Neutrophil (primary cell): ENCODE measurements at regions not wholly inside any gene's neighbourhood (a gene's known extent, or its start where the extent isn't known, plus 50 kb on each side); places are given as distances from the start of the nearest gene placed in this dataset.

ENCODE experiments used
- H3K27ac ChIP-seq: fragments of 200-600 bp; sonication (generic); 2 replicates; pipeline ENCODE4 v1.5.1; 2016; ENCODE audit warnings: mild to moderate bottlenecking, moderate library complexity
- H3K27me3 ChIP-seq: fragments of 200-600 bp; sonication (generic); 2 replicates; pipeline ENCODE4 v1.6.0; 2016; ENCODE audit warnings: mild to moderate bottlenecking
- H3K36me3 ChIP-seq: fragments of 200-600 bp; sonication (generic); 2 replicates; pipeline ENCODE4 v1.5.1; 2017
- H3K4me1 ChIP-seq, 2 experiments: fragments of 200-600 bp in 1 of 2; sonication (generic) in 1 of 2; 1 replicate in 1 of 2; 2 replicates in 1 of 2; pipeline versions ENCODE4 v1.5.1 to v1.6.1; 2013 to 2016; ENCODE audit warnings: low read depth in 1 of 2, low read length in 1 of 2, mild to moderate bottlenecking in 1 of 2, moderate library complexity in 1 of 2; ENCODE audit not compliant: control insufficient read depth in 1 of 2, insufficient read depth in 1 of 2
- H3K4me3 ChIP-seq, 2 experiments: fragments of 200-600 bp in 1 of 2; sonication (generic) in 1 of 2; 1 replicate in 1 of 2; 2 replicates in 1 of 2; pipeline ENCODE4 v1.5.1; 2013 to 2016; ENCODE audit warnings: low read depth in 1 of 2, low read length in 1 of 2, mild to moderate bottlenecking in 1 of 2, moderate library complexity in 1 of 2
- H3K9me3 ChIP-seq: fragments of 200-600 bp; sonication (generic); 2 replicates; pipeline ENCODE4 v1.5.1; 2016
- CTCF ChIP-seq: fragments of 200-600 bp; sonication (generic); IDR thresholded peaks from 2 replicates; pipeline ENCODE4 v1.5.1; 2016; ENCODE audit warnings: antibody characterized with exemption

- Histone ChIP-seq H3K27ac (no peak overlapping the region), H3K36me3 (no peaks in the 10 kb centered on the region), H3K9me3 (peaks cover 7% of the 10 kb centered on the region), H3K4me1 (no peaks in the 10 kb centered on the region), H3K27me3 (no peaks in the 10 kb centered on the region), H3K4me3 (no peak overlapping the region)
- no peak for TF ChIP-seq CTCF
These were observed 167.0 kb upstream of the ALG10B start for GRCh38 chr12:38149395-38150073.

GRCh38 chr12:38151991-38152700 is 164.4 kb upstream of the ALG10B start:
- no peaks in the 10 kb centered on the region for H3K4me1 ChIP-seq
- no peaks in the 10 kb centered on the region for H3K27me3 ChIP-seq
- no peaks in the 10 kb centered on the region for H3K36me3 ChIP-seq
- H3K9me3 ChIP-seq: peaks cover 7% of the 10 kb centered on the region
- H3K4me3 ChIP-seq: no peak overlapping the region
- H3K27ac ChIP-seq: no peak overlapping the region
- TF ChIP-seq CTCF: no peak

GRCh38 chr12:38152816-38153736 is 163.5 kb upstream of the ALG10B start:
- Histone ChIP-seq H3K4me3 (no peak overlapping the region), H3K4me1 (no peaks in the 10 kb centered on the region), H3K9me3 (peaks cover 7% of the 10 kb centered on the region), H3K27ac (no peak overlapping the region), H3K36me3 (no peaks in the 10 kb centered on the region), H3K27me3 (no peaks in the 10 kb centered on the region)
- no peak for TF ChIP-seq CTCF

- H3K36me3 ChIP-seq: no peaks in the 10 kb centered on the region
- H3K27ac ChIP-seq: no peak overlapping the region
- H3K4me1 ChIP-seq: no peaks in the 10 kb centered on the region
- H3K4me3 ChIP-seq: no peak overlapping the region
- peaks cover 7% of the 10 kb centered on the region for H3K9me3 ChIP-seq
- no peaks in the 10 kb centered on the region for H3K27me3 ChIP-seq
- TF ChIP-seq CTCF: no peak
These were observed 162.9 kb upstream of the ALG10B start for GRCh38 chr12:38153737-38154061.

GRCh38 chr12:38154096-38155019 is 162.2 kb upstream of the ALG10B start:
- no peak overlapping the region for H3K4me3 ChIP-seq
- no peaks in the 10 kb centered on the region for H3K4me1 ChIP-seq
- no peak for TF ChIP-seq CTCF
- H3K36me3 ChIP-seq: no peaks in the 10 kb centered on the region
- peaks cover 6% of the 10 kb centered on the region for H3K9me3 ChIP-seq
- H3K27me3 ChIP-seq: no peaks in the 10 kb centered on the region
- H3K27ac ChIP-seq: no peak overlapping the region
